Loucy (cell line): ENCODE measurements at regions not wholly inside any gene's neighbourhood (a gene's known extent, or its start where the extent isn't known, plus 50 kb on each side); places are given as distances from the start of the nearest gene placed in this dataset.

Source experiments
- H2AFZ ChIP-seq: fragments of 200-600 bp; sonication (generic); 2 replicates; pipeline ENCODE4 v1.6.0; 2016; ENCODE audit warnings: antibody characterized with exemption, mild to moderate bottlenecking, low read length, moderate library complexity
- H3F3A ChIP-seq: fragments of 200-600 bp; 2 replicates; pipeline ENCODE4 v1.6.0; 2016; ENCODE audit warnings: antibody characterized with exemption, low read depth, mild to moderate bottlenecking
- H3K27me3 ChIP-seq: fragments of 200-600 bp; sonication (generic); 2 replicates; pipeline ENCODE4 v1.6.1; 2014; ENCODE audit warnings: low read length, mild to moderate bottlenecking; ENCODE audit not compliant: insufficient read depth, poor library complexity, severe bottlenecking
- H3K36me3 ChIP-seq: fragments of 200-600 bp; sonication (generic); 2 replicates; pipeline ENCODE4 v1.6.1; 2016; ENCODE audit warnings: low read length; ENCODE audit not compliant: insufficient read depth
- H3K4me1 ChIP-seq: fragments of 200-600 bp; sonication (generic); 2 replicates; pipeline ENCODE4 v1.5.1; 2014; ENCODE audit warnings: low read length, mild to moderate bottlenecking; ENCODE audit not compliant: insufficient read depth, poor library complexity, severe bottlenecking
- H3K4me2 ChIP-seq: fragments of 200-600 bp; sonication (generic); 2 replicates; pipeline ENCODE4 v1.6.0; 2014; ENCODE audit warnings: antibody characterized with exemption, low read length, low read depth, mild to moderate bottlenecking; ENCODE audit not compliant: poor library complexity, severe bottlenecking
- H3K4me3 ChIP-seq: fragments of 200-600 bp; sonication (generic); 2 replicates; pipeline ENCODE4 v1.5.1; 2014; ENCODE audit warnings: low read length, mild to moderate bottlenecking, mixed read lengths; ENCODE audit not compliant: poor library complexity, severe bottlenecking
- H3K79me2 ChIP-seq: fragments of 200-600 bp; sonication (generic); 2 replicates; pipeline ENCODE4 v1.6.1; 2014; ENCODE audit warnings: low read length; ENCODE audit not compliant: insufficient read depth
- H3K9ac ChIP-seq: fragments of 200-600 bp; sonication (generic); 2 replicates; pipeline ENCODE4 v1.6.0; 2014; ENCODE audit warnings: mild to moderate bottlenecking, low read depth, low read length, moderate library complexity; ENCODE audit not compliant: poor library complexity, severe bottlenecking
- H3K9me2 ChIP-seq: fragments of 200-600 bp; sonication (generic); replicated peaks from 2 replicates; pipeline ENCODE4 v1.6.1; 2016; ENCODE audit warnings: low read depth, low read length, mixed read lengths
- H3K9me3 ChIP-seq: fragments of 200-600 bp; sonication (generic); 2 replicates; pipeline ENCODE4 v1.6.1; 2014; ENCODE audit warnings: mild to moderate bottlenecking, antibody characterized with exemption, low read length, low read depth; ENCODE audit not compliant: insufficient read depth
- H4K20me1 ChIP-seq: fragments of 200-600 bp; sonication (generic); 2 replicates; pipeline ENCODE4 v1.6.0; 2014; ENCODE audit warnings: antibody characterized with exemption, low read length, mild to moderate bottlenecking; ENCODE audit not compliant: insufficient read depth, poor library complexity, severe bottlenecking
- CTCF ChIP-seq: fragments of 200-600 bp; sonication (generic); conservative IDR thresholded peaks from 2 replicates; pipeline ENCODE4 v1.5.1; 2014; ENCODE audit warnings: mild to moderate bottlenecking, antibody characterized with exemption, low read length
- EZH2phosphoT487 ChIP-seq: fragments of 200-600 bp; IDR thresholded peaks from 2 replicates; pipeline ENCODE4 v1.6.1; 2018; ENCODE audit warnings: antibody characterized with exemption, mild to moderate bottlenecking, moderate library complexity, borderline replicate concordance

- Histone ChIP-seq H3K4me2 (no peak overlapping the region), H3K9me3 (no peaks in the 10 kb centered on the region), H3K27me3 (no peaks in the 10 kb centered on the region), H3K4me1 (no peaks in the 10 kb centered on the region), H4K20me1 (no peaks in the 10 kb centered on the region), H3K79me2 (no peaks in the 10 kb centered on the region), H3K4me3 (no peak overlapping the region), H3F3A (no peaks in the 10 kb centered on the region), H2AFZ (no peak overlapping the region), H3K36me3 (no peaks in the 10 kb centered on the region), H3K9me2 (no peaks in the 10 kb centered on the region), H3K9ac (no peak overlapping the region)
- TF ChIP-seq CTCF = no peak
- no peak for TF ChIP-seq EZH2phosphoT487
Measured at GRCh38 chrX:78437621-78438020, 110.2 kb upstream of the CYSLTR1 start.

- no peaks in the 10 kb centered on the region for H3K4me1 ChIP-seq
- no peak overlapping the region for H2AFZ ChIP-seq
- H3K9me3 ChIP-seq = no peaks in the 10 kb centered on the region
- H3K4me2 ChIP-seq = no peak overlapping the region
- H3K79me2 ChIP-seq = no peaks in the 10 kb centered on the region
- no peaks in the 10 kb centered on the region for H3K36me3 ChIP-seq
- H3K27me3 ChIP-seq = no peaks in the 10 kb centered on the region
- no peaks in the 10 kb centered on the region for H3F3A ChIP-seq
- no peaks in the 10 kb centered on the region for H4K20me1 ChIP-seq
- no peaks in the 10 kb centered on the region for H3K9me2 ChIP-seq
- no peak overlapping the region for H3K9ac ChIP-seq
- no peak for TF ChIP-seq CTCF
- TF ChIP-seq EZH2phosphoT487 = no peak
- no peak overlapping the region for H3K4me3 ChIP-seq
Measured at GRCh38 chrX:78429172-78429571, 101.8 kb upstream of the CYSLTR1 start.

- TF ChIP-seq CTCF (no peak), EZH2phosphoT487 (no peak)
- H3K9ac ChIP-seq = no peak overlapping the region
- no peaks in the 10 kb centered on the region for H3K9me2 ChIP-seq
- H3K4me2 ChIP-seq = no peak overlapping the region
- H4K20me1 ChIP-seq = no peaks in the 10 kb centered on the region
- H3K79me2 ChIP-seq = no peaks in the 10 kb centered on the region
- no peak overlapping the region for H2AFZ ChIP-seq
- no peaks in the 10 kb centered on the region for H3K36me3 ChIP-seq
- H3K9me3 ChIP-seq = no peaks in the 10 kb centered on the region
- H3K27me3 ChIP-seq = no peaks in the 10 kb centered on the region
- H3K4me3 ChIP-seq = no peak overlapping the region
- H3F3A ChIP-seq = no peaks in the 10 kb centered on the region
- H3K4me1 ChIP-seq = no peaks in the 10 kb centered on the region
Measured at GRCh38 chrX:78388663-78389062, 61.3 kb upstream of the CYSLTR1 start.
